Activated T-cell treated with anti-CD3 and anti-CD28 coated beads, Interleukin-2, amount 50 U/mL, for 24 hours (primary cell): ENCODE measurements at regions not wholly inside any gene's neighbourhood (a gene's known extent, or its start where the extent isn't known, plus 50 kb on each side); places are given as distances from the start of the nearest gene placed in this dataset.

Experiments used
- DNase-seq: peaks from one replicate; pipeline ENCODE4 v3.0.0-alpha.2; 2020
- H3K27ac Mint-ChIP-seq: 2 replicates; pipeline ENCODE4 v1.8.0; 2020; ENCODE audit warnings: mild to moderate bottlenecking, mixed read lengths
- H3K27me3 Mint-ChIP-seq: 2 replicates; pipeline ENCODE4 v1.8.0; 2020; ENCODE audit warnings: mixed read lengths
- H3K36me3 Mint-ChIP-seq: 2 replicates; pipeline ENCODE4 v1.8.0; 2020; ENCODE audit warnings: low read depth, mixed read lengths
- H3K4me1 Mint-ChIP-seq: 2 replicates; pipeline ENCODE4 v1.8.0; 2020; ENCODE audit warnings: low read depth, mixed read lengths
- H3K4me3 Mint-ChIP-seq: 2 replicates; pipeline ENCODE4 v1.8.0; 2020; ENCODE audit warnings: mild to moderate bottlenecking, moderate library complexity, mixed read lengths
- H3K9me3 Mint-ChIP-seq: 2 replicates; pipeline ENCODE4 v1.8.0; 2020; ENCODE audit warnings: mixed read lengths

DNA sequence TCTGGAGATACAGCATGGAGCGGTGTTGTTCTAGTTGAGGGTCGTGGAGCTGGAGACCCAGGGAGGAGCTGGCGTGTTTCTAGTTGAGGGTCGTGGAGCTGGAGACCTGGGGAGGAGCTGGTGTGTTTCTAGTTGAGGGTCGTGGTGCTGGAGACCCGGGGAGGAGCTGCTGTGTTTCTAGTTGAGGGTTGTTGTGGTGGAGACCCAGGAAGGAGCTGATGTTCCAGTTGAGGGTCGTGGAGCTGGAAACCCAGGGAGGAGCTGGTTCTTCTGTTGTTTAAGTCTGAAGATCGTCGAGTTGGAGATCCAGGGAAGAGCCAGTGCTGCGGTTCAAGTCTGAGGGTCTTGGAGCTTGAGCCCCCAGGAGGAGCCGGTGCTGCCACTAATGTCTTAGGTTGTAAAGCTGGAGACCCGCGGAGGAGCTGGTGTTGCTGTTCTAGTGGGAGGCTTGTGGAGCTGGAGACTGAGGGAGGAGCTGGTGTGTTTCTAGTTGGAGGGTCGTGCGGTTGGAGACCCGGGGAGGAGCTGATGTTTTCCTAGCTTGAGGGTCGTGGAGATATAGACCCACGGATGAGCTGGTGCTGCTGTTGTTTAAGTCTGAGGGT is 155.3 kb downstream of the RTP5 start:
- H3K36me3 Mint-ChIP-seq: peaks cover 12% of the 10 kb centered on the region
- H3K27me3 Mint-ChIP-seq: no peaks in the 10 kb centered on the region
- peaks cover 17% of the 10 kb centered on the region for H3K4me1 Mint-ChIP-seq
- no peaks in the 10 kb centered on the region for H3K9me3 Mint-ChIP-seq
- no peak for DNase-seq
- no peak overlapping the region for H3K27ac Mint-ChIP-seq
- no peak overlapping the region for H3K4me3 Mint-ChIP-seq

DNA sequence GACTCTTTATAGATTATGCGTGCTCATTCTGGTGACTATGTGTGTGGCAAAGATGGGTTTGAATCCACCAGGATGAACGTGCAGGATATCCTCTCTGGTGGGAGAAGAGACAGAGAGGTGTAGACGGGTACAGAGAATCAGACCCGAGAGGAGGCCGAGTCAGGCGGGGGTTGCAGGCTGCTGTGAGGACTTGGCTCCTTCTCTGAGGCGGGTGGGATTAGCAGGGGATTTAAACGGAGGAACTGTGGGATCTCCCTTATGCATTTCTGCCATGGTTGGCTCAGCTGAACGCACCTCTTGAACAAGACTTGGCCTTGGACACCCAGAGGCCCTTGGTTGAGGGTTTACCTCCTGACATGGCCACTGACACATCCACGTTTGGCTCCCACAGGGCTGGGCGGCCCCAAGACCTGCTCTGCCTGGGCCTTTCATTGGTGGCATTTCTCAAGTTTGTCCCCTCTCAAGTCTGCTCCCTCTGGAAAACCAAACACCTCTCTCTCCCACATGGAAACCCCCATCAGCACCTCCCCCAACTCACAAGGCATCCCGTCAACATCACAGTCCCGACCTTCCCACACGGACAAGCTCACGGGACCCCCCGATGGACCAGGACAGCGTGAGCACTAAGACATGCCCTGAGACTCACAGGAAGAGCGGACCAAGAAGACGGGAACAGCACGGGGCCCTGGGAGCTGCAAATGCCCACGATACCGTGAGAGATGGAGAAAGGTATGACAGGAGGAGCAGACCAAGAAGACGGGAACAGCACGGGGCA is 158.3 kb downstream of the RTP5 start:
- H3K27me3 Mint-ChIP-seq: no peaks in the 10 kb centered on the region
- DNase-seq: no peak
- H3K27ac Mint-ChIP-seq: no peak overlapping the region
- H3K4me1 Mint-ChIP-seq: peaks cover 44% of the 10 kb centered on the region
- peaks cover 12% of the 10 kb centered on the region for H3K36me3 Mint-ChIP-seq
- H3K9me3 Mint-ChIP-seq: no peaks in the 10 kb centered on the region
- H3K4me3 Mint-ChIP-seq: no peak overlapping the region

DNA sequence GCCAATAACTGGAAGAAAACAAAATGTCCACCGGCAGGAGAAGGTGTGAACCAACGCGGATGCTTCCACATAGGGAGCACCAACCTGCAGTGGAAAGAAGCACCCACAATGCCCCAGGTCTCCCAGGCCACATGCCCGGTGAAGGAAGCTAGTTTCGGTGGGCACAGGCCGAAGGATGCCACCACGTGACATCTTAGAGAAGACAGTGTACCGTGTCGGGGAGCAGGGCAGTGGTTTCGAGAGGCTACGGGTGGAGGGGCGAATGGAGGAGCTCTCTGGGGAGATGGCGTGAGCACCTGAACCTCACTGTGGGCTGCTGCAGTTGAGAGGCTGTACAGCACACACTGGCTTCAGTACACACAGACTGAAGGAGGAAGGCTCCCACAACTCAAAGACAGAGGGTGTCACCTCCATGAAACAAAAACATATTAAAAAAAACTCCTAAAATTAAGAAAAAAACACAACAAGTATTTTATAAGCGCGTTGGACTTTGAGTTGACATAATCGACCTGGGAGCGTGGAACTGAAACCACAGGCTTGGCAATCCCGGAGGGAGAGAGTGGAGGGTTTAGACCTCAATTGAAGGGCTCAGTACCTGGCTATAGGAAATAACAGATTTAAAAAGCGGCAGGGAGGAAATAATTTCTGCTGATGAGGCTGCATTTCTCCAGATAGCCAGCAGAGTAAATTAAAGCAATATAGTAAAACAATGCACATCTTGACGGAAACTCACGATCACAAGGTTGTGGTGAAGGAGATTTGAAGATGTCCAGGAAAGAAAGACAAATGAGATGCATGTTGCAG is 160.1 kb downstream of the RTP5 start:
- Mint-ChIP-seq H3K27me3 (no peaks in the 10 kb centered on the region), H3K4me3 (no peak overlapping the region), H3K36me3 (peaks cover 10% of the 10 kb centered on the region), H3K9me3 (no peaks in the 10 kb centered on the region), H3K27ac (no peak overlapping the region), H3K4me1 (peaks cover 48% of the 10 kb centered on the region)
- DNase-seq: no peak

DNA sequence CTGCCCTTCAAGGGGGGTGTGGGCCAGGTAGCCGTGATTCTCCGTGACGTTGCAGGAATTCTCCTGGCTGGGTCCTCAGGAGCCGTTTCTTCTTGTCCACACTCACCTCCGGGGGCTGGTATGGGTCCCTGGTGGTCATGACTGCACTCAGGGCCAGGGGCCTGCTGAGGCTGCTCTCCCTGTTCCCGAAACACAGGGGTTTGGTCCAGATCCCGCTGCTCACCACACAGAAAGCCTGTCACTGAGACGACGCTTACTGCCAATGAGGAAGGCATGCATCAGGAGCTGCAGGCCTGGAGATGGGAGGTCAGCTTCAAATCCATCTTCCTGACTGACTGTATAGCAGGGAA is 160.7 kb downstream of the RTP5 start:
- Mint-ChIP-seq H3K9me3 (no peaks in the 10 kb centered on the region), H3K27ac (no peak overlapping the region), H3K4me3 (no peak overlapping the region), H3K4me1 (peaks cover 48% of the 10 kb centered on the region), H3K36me3 (peaks cover 4% of the 10 kb centered on the region), H3K27me3 (no peaks in the 10 kb centered on the region)
- no peak for DNase-seq

DNA sequence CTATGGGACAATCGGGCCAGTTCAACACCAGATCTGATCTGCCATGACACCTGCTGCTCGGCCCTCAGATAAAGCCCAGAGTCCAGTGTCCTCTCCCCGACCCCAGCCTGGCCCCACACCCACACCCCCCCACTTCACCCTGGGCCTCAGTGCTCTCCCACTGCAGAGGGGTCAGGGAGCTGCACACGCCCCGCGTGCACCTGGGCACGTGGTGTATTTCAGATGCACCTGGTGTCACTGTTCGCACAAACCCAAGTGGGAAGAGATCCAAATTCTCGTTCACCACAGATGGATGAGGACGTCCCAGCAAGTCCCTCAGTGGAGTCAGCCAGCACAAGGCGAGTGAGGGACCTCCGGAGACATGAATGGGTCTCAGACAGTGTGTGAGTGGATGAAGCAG is 161.3 kb downstream of the RTP5 start:
- DNase-seq: no peak
- peaks cover 48% of the 10 kb centered on the region for H3K4me1 Mint-ChIP-seq
- peak overlapping the region; percentile 70 for H3K4me3 Mint-ChIP-seq
- no peak overlapping the region for H3K27ac Mint-ChIP-seq
- H3K9me3 Mint-ChIP-seq: no peaks in the 10 kb centered on the region
- peaks cover 2% of the 10 kb centered on the region for H3K36me3 Mint-ChIP-seq
- no peaks in the 10 kb centered on the region for H3K27me3 Mint-ChIP-seq

DNA sequence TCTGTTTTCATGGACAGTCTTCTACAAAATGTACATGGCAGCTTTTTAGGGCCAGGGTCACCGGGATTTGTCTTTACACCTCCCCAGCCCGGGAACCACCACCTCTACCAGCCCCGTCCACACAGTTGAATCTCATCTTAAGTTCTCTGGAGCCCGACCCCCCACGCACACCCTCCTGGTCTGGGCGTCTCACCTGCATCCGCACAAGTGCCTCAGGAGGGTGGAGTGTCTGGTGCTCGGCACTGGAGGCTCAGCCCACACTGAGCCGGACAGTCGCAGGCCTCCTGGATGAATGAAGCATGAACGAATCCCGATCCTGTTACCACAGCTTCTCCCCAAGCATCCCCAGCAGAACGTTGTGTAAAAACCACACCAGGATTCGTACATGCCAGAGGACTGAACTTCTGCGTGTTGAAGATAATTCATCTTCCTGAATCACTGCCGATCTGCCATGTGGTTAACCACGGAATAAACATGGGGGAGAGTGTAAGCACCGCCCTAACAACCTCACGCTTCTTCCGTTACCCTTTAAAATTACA is 162.0 kb downstream of the RTP5 start:
- peak; percentile 63 for DNase-seq
- Mint-ChIP-seq H3K4me1 (peaks cover 48% of the 10 kb centered on the region), H3K27ac (peak overlapping the region; percentile 80), H3K4me3 (peak overlapping the region; percentile 70), H3K9me3 (no peaks in the 10 kb centered on the region), H3K36me3 (peaks cover 2% of the 10 kb centered on the region), H3K27me3 (no peaks in the 10 kb centered on the region)

DNA sequence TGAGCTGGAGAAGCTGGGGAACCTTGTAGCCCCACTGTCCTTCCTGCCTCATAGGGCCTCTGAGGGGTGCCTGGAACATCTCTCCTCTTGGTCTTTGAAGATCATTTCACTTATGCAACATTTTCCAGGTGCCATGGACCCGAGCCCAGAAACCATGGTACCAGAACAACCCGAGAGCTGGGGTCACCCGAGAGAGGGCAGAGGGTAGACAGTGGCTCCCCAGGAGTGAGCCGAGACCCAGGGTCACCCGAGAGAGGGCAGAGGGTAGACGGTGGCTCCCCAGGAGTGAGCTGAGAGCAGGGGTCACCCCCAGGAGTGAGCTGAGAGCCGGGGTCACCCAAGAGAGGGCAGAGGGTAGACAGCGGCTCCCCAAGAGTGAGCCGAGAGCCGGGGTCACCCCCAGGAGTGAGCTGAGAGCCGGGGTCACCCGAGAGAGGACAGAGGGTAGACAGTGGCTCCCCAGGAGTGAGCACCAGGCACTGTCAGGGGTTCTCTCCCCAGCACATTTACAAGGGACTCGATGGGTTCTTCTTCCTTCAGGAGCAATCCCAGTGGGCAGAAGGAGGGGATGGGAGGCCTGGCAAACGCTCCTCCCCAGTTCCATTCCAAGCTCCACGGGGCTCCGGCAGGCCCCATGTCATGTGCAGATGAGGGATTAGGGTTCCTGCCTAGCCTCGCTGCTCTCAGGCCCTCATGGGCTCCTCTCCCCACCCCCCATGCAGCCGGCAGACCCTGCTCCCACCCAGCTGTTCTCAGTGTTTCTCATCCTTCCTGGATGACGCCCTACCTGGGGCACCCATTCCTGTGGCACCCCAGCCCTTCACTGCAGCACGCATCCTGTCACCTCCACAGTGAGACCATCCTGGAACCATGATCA is 163.5 kb downstream of the RTP5 start:
- no peak for DNase-seq
- Mint-ChIP-seq H3K4me3 (no peak overlapping the region), H3K27ac (no peak overlapping the region), H3K27me3 (no peaks in the 10 kb centered on the region), H3K36me3 (peaks cover under 1% of the 10 kb centered on the region), H3K4me1 (peaks cover 51% of the 10 kb centered on the region), H3K9me3 (no peaks in the 10 kb centered on the region)

DNA sequence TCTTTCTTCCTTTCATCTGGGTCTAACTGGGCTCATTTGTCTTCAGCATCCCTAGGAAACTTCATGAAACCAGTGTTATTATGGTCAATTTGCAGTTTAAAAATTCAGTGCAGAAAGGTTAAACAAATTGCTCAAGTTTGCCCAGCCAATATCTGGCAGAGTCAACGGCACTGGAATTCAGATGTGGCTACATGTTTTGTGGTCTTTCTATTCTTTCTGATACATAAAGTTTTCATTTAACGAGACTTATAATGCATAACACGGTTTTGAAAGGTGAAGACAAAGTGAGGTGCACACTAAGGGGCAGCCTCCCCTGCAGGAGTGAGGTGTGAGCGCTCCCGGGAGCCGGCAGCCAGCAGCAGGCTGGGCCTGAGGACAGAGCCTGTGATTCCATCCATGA is 164.6 kb downstream of the RTP5 start:
- H3K9me3 Mint-ChIP-seq: no peaks in the 10 kb centered on the region
- peaks cover 5% of the 10 kb centered on the region for H3K27me3 Mint-ChIP-seq
- no peak overlapping the region for H3K27ac Mint-ChIP-seq
- H3K4me1 Mint-ChIP-seq: peaks cover 48% of the 10 kb centered on the region
- DNase-seq: no peak
- H3K36me3 Mint-ChIP-seq: no peaks in the 10 kb centered on the region
- no peak overlapping the region for H3K4me3 Mint-ChIP-seq

DNA sequence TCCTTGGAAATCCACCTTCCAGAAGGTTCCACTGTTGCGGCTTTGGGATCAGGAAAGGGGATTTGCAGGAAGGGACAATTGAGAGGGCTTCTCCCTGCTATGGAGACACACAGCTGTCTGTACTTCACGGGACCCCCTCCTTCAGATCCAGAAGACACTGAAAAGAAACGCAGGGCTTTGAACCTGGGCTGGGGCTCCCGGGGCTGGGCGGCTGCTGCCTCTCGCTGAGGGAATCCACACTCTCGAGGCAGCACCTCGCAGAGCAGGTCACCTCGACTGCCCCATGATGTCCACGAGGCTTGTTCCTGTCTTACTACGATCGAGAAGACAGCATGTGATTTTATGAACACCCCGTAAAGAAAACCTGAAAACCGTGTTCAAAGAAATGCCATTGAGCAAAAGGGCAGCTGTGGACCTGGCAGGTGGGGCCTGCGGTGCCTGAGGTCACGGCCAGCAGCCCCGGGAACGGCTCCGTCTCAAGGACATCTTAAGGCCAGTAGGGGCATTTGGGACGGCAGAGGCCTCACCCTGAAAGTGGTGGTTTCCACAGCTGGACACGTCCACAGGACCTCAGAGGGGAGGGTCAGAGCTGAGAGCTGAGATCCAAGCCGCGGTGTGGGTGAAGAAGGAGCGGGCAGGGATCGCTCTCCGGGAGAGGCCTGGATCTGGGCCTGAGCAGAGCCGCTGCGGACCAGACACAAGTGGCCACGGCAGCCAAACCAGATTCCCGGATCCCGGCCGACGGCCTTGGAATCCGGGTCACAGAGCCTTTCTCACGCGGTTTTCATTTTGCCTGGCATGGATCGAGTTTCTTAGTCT is 165.7 kb downstream of the RTP5 start:
- H3K4me3 Mint-ChIP-seq: no peak overlapping the region
- H3K36me3 Mint-ChIP-seq: no peaks in the 10 kb centered on the region
- no peak for DNase-seq
- no peaks in the 10 kb centered on the region for H3K9me3 Mint-ChIP-seq
- H3K4me1 Mint-ChIP-seq: peaks cover 39% of the 10 kb centered on the region
- peaks cover 7% of the 10 kb centered on the region for H3K27me3 Mint-ChIP-seq
- no peak overlapping the region for H3K27ac Mint-ChIP-seq

DNA sequence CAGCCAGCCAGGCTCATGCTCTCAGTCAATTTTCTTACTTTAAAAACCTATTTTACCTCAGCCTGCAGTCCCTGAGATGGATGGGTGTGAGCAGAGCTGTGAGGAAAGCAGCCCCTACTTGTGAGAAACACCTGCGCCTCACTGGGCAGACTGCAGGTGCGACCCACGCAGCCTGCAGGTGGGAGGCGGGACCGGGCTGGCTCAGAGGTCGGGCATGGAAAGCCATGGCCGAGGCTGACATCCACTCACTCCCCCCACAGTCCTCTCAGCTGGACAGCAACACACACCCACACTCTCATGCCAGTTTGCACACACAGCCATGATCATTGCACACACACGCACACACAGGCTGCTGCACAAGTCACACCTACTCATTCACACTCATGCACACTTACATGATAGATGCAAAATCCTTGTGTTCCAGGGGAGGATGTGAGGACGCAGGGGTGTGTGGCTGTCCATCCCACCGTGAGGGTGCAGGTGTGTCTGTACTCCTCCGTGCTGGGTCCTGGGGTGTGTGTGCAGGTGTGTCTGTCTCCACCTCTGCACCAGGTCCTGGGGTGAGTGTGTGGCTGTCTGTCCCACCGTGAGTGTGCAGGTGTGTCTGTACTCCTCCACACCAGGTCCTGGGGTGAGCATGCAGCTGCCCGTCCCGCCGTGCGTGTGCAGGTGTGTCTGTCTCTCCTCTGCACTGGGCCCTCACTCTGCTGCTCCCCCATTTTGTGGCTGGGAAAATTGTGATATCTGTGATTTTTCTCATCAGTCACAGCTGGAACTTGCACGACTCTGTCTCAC is 166.5 kb downstream of the RTP5 start:
- Mint-ChIP-seq H3K27ac (no peak overlapping the region), H3K9me3 (no peaks in the 10 kb centered on the region), H3K4me1 (peaks cover 30% of the 10 kb centered on the region), H3K27me3 (peaks cover 11% of the 10 kb centered on the region), H3K4me3 (no peak overlapping the region), H3K36me3 (no peaks in the 10 kb centered on the region)
- DNase-seq: no peak

DNA sequence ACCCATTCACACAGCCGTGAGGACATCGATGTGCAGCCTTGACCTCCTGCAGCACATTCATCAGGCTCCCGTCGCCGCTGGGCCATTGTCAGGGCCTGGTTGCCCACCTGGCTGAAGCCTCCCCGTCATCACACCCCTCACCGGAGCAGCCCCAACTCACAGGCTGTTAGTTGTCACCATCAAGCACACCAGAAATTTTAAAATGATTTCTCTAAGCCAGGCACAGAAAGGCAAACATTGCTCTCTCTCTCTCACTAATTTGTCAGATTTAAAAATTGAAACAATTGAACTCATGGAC is 167.1 kb downstream of the RTP5 start:
- H3K4me3 Mint-ChIP-seq: no peak overlapping the region
- H3K9me3 Mint-ChIP-seq: no peaks in the 10 kb centered on the region
- H3K27ac Mint-ChIP-seq: no peak overlapping the region
- DNase-seq: no peak
- H3K4me1 Mint-ChIP-seq: peaks cover 25% of the 10 kb centered on the region
- no peaks in the 10 kb centered on the region for H3K36me3 Mint-ChIP-seq
- H3K27me3 Mint-ChIP-seq: peaks cover 14% of the 10 kb centered on the region

DNA sequence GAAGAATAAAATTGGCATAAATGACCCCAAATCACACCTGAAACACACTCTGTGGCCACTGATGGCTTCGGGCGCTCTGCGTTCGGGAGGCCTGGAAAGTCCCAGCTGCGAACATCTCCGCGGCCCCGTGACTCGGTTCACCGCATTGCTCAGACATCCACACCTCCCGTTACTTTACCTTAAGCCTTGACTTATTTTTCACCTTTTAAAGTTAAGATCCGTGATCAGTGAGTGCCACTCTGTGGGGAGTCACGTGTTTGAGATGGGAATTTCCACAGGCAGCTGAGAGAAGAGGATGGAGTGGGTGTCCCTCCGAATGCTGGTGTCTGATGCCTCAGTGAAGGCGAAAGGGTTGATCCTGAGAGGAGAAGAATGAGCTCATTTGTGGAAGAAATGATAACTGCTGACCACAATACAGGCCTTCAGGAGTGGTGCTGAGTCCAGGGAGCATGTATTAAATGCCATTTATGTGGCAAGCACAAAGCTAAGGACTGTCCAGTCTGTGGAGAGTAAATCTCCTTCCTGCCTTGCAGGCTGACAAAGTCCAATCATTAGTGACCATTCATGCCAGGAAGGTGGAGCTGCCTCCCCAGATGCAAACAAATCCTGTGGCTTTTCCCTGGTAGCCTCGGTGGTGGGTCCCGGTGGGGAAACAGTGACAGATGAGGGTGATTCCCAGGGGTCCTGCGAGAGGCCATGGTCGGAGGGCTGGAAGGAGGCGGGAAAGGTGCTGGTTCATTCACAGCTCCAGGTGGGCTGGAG is 168.8 kb downstream of the RTP5 start:
- Mint-ChIP-seq H3K4me1 (peaks cover 12% of the 10 kb centered on the region), H3K36me3 (no peaks in the 10 kb centered on the region), H3K9me3 (no peaks in the 10 kb centered on the region), H3K4me3 (no peak overlapping the region), H3K27me3 (peaks cover 25% of the 10 kb centered on the region), H3K27ac (no peak overlapping the region)
- DNase-seq: no peak
